Testis (tissue), 2 donors: ENCODE measurements at regions not wholly inside any gene's neighbourhood (a gene's known extent, or its start where the extent isn't known, plus 50 kb on each side); places are given as distances from the start of the nearest gene placed in this dataset.

Experiments used
- DNase-seq: peaks from one replicate; pipeline ENCODE4 v3.0.0-alpha.2; 2019
- H3K27ac ChIP-seq, 2 donors: fragments of 200-600 bp; sonication (generic); one replicate each; pipeline ENCODE4 v1.5.1; 2019
- H3K27me3 ChIP-seq: fragments of 200-600 bp; sonication (generic); one replicate; pipeline ENCODE4 v1.5.1; 2019
- H3K36me3 ChIP-seq: fragments of 200-600 bp; sonication (generic); one replicate; pipeline ENCODE4 v1.5.1; 2017; ENCODE audit warnings: low read depth; ENCODE audit errors: missing control alignments
- H3K4me1 ChIP-seq: fragments of 200-600 bp; sonication (generic); one replicate; pipeline ENCODE4 v1.5.1; 2019
- H3K4me3 ChIP-seq, 2 donors: fragments of 200-600 bp; sonication (generic); one replicate each; pipeline ENCODE4 v1.5.1; 2017 to 2019
- H3K9me3 ChIP-seq: fragments of 200-600 bp; sonication (generic); one replicate; pipeline ENCODE4 v1.5.1; 2017
- CTCF ChIP-seq, 3 experiments: fragments of 450-650 bp in 2 of 3; fragments of 200-600 bp in 1 of 3; sonication (generic) in 1 of 3; IDR thresholded peaks; one replicate each; pipeline ENCODE4 v1.5.1; 2016 to 2019; ENCODE audit warnings: antibody characterized with exemption in 3 of 3, mild to moderate bottlenecking in 2 of 3, moderate library complexity in 1 of 3
- POLR2A ChIP-seq: fragments of 450-650 bp; IDR thresholded peaks from one replicate; pipeline ENCODE4 v1.6.1; 2017; ENCODE audit warnings: antibody characterized with exemption, mild to moderate bottlenecking, moderate library complexity
- WGBS, 2 donors: methylation state at CpG; one replicate each; pipeline ENCODE4 v1.1.5; 2018; 5-methylcytosine and 5-hydroxymethylcytosine counted together
- intact Hi-C: fragments of 100-400 bp; cut with DNase I; formaldehyde crosslinking; loops from one replicate; pipeline ENCODE4 v1.15.1; 2023; ENCODE audit warnings: low total_unique reads

GRCh38 chr1:166588741-166589140 is 250.5 kb upstream of the POGK start:
- Histone ChIP-seq H3K4me3 (no peak overlapping the region), H3K27me3 (no peaks in the 10 kb centered on the region), H3K9me3 (no peaks in the 10 kb centered on the region), H3K27ac (no peak overlapping the region), H3K36me3 (no peaks in the 10 kb centered on the region), H3K4me1 (no peaks in the 10 kb centered on the region)
- intact Hi-C loops, result no loop called here
- no peak for DNase-seq
- WGBS, 2 donors, result 86 to 90% methylated on average over 6 of the region's 6 CpGs
- TF ChIP-seq POLR2A (no peak), CTCF (IDR thresholded peaks at IDR 0.05) (no peak)

GRCh38 chr1:166590161-166590560 is 249.1 kb upstream of the POGK start:
- Histone ChIP-seq H3K36me3 (no peaks in the 10 kb centered on the region), H3K27me3 (no peaks in the 10 kb centered on the region), H3K9me3 (no peaks in the 10 kb centered on the region), H3K27ac (no peak overlapping the region), H3K4me3 (no peak overlapping the region), H3K4me1 (no peaks in the 10 kb centered on the region)
- TF ChIP-seq CTCF (IDR thresholded peaks at IDR 0.05), result no peak
- TF ChIP-seq POLR2A, result no peak
- WGBS, 2 donors, result 86 to 90% methylated on average over 2 of the region's 2 CpGs
- DNase-seq, result no peak
- intact Hi-C loops, result no loop called here

GRCh38 chr1:166594646-166595045 is 244.6 kb upstream of the POGK start:
- Histone ChIP-seq H3K36me3 (no peaks in the 10 kb centered on the region), H3K9me3 (no peaks in the 10 kb centered on the region), H3K27me3 (no peaks in the 10 kb centered on the region), H3K27ac (no peak overlapping the region), H3K4me3 (no peak overlapping the region), H3K4me1 (no peaks in the 10 kb centered on the region)
- intact Hi-C loops, result no loop called here
- no peak for TF ChIP-seq POLR2A
- TF ChIP-seq CTCF (IDR thresholded peaks at IDR 0.05), result no peak
- DNase-seq, result no peak
- WGBS, 2 donors, result 93 to 95% methylated on average over 3 of the region's 3 CpGs

GRCh38 chr1:166597516-166597915 is 241.8 kb upstream of the POGK start:
- TF ChIP-seq POLR2A (no peak), CTCF (IDR thresholded peaks at IDR 0.05) (no peak)
- intact Hi-C loops, result no loop called here

GRCh38 chr1:166600574-166600973 is 238.7 kb upstream of the POGK start:
- WGBS, 2 donors, result 65 to 70% methylated on average over 1 of the region's 1 CpG
- TF ChIP-seq CTCF (IDR thresholded peaks at IDR 0.05), result no peak
- no peak for TF ChIP-seq POLR2A
- Histone ChIP-seq H3K9me3 (no peaks in the 10 kb centered on the region), H3K27ac (no peak overlapping the region), H3K36me3 (no peaks in the 10 kb centered on the region), H3K4me3 (no peak overlapping the region), H3K27me3 (no peaks in the 10 kb centered on the region), H3K4me1 (no peaks in the 10 kb centered on the region)
- DNase-seq, result no peak
- intact Hi-C loops, result no loop called here

More at GRCh38 chr1:166597516-166597915, 241.8 kb upstream of the POGK start:
- Histone ChIP-seq H3K9me3 (no peaks in the 10 kb centered on the region), H3K27me3 (no peaks in the 10 kb centered on the region), H3K4me3 (no peak overlapping the region), H3K4me1 (no peaks in the 10 kb centered on the region), H3K27ac (no peak overlapping the region), H3K36me3 (no peaks in the 10 kb centered on the region)
- DNase-seq, result no peak
